G401 (cell line): ENCODE measurements at regions not wholly inside any gene's neighbourhood (a gene's known extent, or its start where the extent isn't known, plus 50 kb on each side); places are given as distances from the start of the nearest gene placed in this dataset.
A peak's percentile ranks its signal among the peaks of the same experiment; 100 is the strongest.

Source experiments
- DNase-seq: peaks from one replicate; pipeline ENCODE4 v3.0.0-alpha.2; 2015; ENCODE audit warnings: low spot score
- in situ Hi-C: cut with HindIII; loops from 2 replicates; pipeline ENCODE4 v1.10.0; 2016; ENCODE audit warnings: low sequenced_read_pairs, mixed read lengths

- no peak for DNase-seq
- in situ Hi-C loops = no loop called here
These were observed 334.0 kb upstream of the FMN2 start for GRCh38 chr1:239757716-239758115.

- in situ Hi-C loops = no loop called here
- no peak for DNase-seq
These were observed 332.9 kb upstream of the FMN2 start for GRCh38 chr1:239758756-239759155.

GRCh38 chr1:239761509-239761908 is 330.2 kb upstream of the FMN2 start:
- in situ Hi-C loops = no loop called here
- DNase-seq = no peak

- no peak for DNase-seq
- in situ Hi-C loops = no loop called here
These were observed 327.8 kb upstream of the FMN2 start for GRCh38 chr1:239763850-239764249.

GRCh38 chr1:239764546-239764945 is 327.1 kb upstream of the FMN2 start:
- in situ Hi-C loops = no loop called here
- DNase-seq = no peak

GRCh38 chr1:239765163-239765562 is 326.5 kb upstream of the FMN2 start:
- no peak for DNase-seq
- in situ Hi-C loops = no loop called here

GRCh38 chr1:239771550-239771949 is 320.1 kb upstream of the FMN2 start:
- in situ Hi-C loops = no loop called here

GRCh38 chr1:239772446-239772845 is 319.2 kb upstream of the FMN2 start:
- in situ Hi-C loops = no loop called here
- DNase-seq = no peak

More at GRCh38 chr1:239771550-239771949, 320.1 kb upstream of the FMN2 start:
- no peak for DNase-seq

- DNase-seq = no peak
- in situ Hi-C loops = no loop called here
These were observed 316.2 kb upstream of the FMN2 start for GRCh38 chr1:239775466-239775865.

- no peak for DNase-seq
- in situ Hi-C loops = no loop called here
These were observed 313.4 kb upstream of the FMN2 start for GRCh38 chr1:239778208-239778813.

- DNase-seq = no peak
- in situ Hi-C loops = no loop called here
These were observed 311.7 kb upstream of the FMN2 start for GRCh38 chr1:239779962-239780361.

- in situ Hi-C loops = no loop called here
These were observed 306.8 kb upstream of the FMN2 start for GRCh38 chr1:239784896-239785295.

GRCh38 chr1:239785576-239785975 is 306.1 kb upstream of the FMN2 start:
- no peak for DNase-seq
- in situ Hi-C loops = no loop called here

More at GRCh38 chr1:239784896-239785295, 306.8 kb upstream of the FMN2 start:
- DNase-seq = peak; percentile 86

- in situ Hi-C loops = no loop called here
- DNase-seq = no peak
These were observed 305.2 kb upstream of the FMN2 start for GRCh38 chr1:239786464-239786863.

- in situ Hi-C loops = no loop called here
- no peak for DNase-seq
These were observed 299.5 kb upstream of the FMN2 start for GRCh38 chr1:239792157-239792556.

- in situ Hi-C loops = no loop called here
- no peak for DNase-seq
These were observed 296.4 kb upstream of the FMN2 start for GRCh38 chr1:239795304-239795703.

GRCh38 chr1:239799617-239800016 is 292.1 kb upstream of the FMN2 start:
- in situ Hi-C loops = no loop called here
- no peak for DNase-seq

- no peak for DNase-seq
- in situ Hi-C loops = no loop called here
These were observed 290.8 kb upstream of the FMN2 start for GRCh38 chr1:239800861-239801260.

GRCh38 chr1:239802275-239802674 is 289.4 kb upstream of the FMN2 start:
- no peak for DNase-seq
- in situ Hi-C loops = no loop called here

- no peak for DNase-seq
- in situ Hi-C loops = no loop called here
These were observed 287.9 kb upstream of the FMN2 start for GRCh38 chr1:239803781-239804180.

GRCh38 chr1:239804266-239804665 is 287.4 kb upstream of the FMN2 start:
- DNase-seq = no peak
- in situ Hi-C loops = no loop called here

GRCh38 chr1:239805042-239805441 is 286.6 kb upstream of the FMN2 start:
- in situ Hi-C loops = no loop called here
- no peak for DNase-seq
